ENCODE measurements at regions not wholly inside any gene's neighbourhood (a gene's known extent, or its start where the extent isn't known, plus 50 kb on each side); places are given as distances from the start of the nearest gene placed in this dataset.

DNA sequence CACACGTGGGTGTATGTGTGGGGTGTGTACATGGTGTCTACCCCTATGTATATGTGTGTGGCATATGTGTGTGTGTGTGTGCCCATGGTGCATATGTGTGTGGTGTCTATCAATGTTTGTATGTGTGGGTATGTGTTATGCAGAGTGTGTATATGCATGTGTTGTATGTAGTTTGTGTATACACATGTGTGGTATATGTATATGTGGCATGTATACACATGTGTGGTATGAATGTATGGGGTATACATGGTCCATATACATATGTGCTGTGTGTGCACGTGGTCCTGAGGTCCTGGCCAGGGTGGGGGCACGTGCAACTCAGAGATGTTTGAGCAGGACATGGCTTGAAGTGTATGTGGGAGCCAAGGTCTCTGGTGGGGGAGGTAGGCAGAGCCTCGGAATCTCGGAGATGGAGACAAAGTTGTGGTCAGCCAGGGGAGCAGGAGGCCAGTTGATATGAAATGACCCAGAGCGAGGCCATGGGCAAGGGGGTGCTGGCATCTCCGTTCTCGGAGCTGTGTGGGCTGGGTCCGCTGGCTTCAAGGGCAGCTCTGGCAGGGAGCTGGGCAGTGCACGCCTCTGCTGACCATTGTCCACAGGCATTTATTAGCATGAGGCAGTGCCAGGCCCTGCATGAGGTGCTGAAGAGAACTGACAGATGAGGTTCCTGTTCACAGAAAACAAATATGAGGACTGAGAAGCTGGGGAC lies 276.2 kb upstream of the CHD6 start:
- no peaks in the 10 kb centered on the region for H3K79me2 ChIP-seq (ENCODE audit: control insufficient read depth, insufficient read depth, low read length)
- H2AFZ ChIP-seq (ENCODE audit: control insufficient read depth, low read depth, low read length), result no peak overlapping the region
- no peak for TF ChIP-seq CHD2 (IDR thresholded peaks at IDR 0.05; ENCODE audit: borderline replicate concordance, low read depth, low read length)
- TF ChIP-seq MEF2B (IDR thresholded peaks at IDR 0.05; ENCODE audit: partially characterized antibody, poor library complexity, severe bottlenecking), result no peak
- TF ChIP-seq MYB (IDR thresholded peaks at IDR 0.05; ENCODE audit: borderline replicate concordance, low read depth, low read length), result no peak
- TF ChIP-seq IRF4 (IDR thresholded peaks at IDR 0.05; ENCODE audit: low read depth, low read length), result no peak
- no peak for TF ChIP-seq LARP7 (IDR thresholded peaks at IDR 0.05)
- H3K27me3 ChIP-seq (replicated peaks in 1 of 2; ENCODE audit: control insufficient read depth in 2 of 2, insufficient read depth in 2 of 2, low read length in 1 of 2), result no peaks in the 10 kb centered on the region; a peak in 1 of 4 replicates
- SMC1A ChIA-PET (ENCODE audit: uncharacterized antibody, unreplicated experiment), result no interaction called here
- no peaks in the 10 kb centered on the region for H3K4me1 ChIP-seq (ENCODE audit: control insufficient read depth, insufficient read depth, low read length)
- intact Hi-C loops (cut with micrococcal nuclease; ENCODE audit: unreplicated experiment) (no loop called here), in situ Hi-C loops (cut with MboI) (no loop called here)
- POLR2A ChIA-PET, result no interaction called here
- 31% methylated on average over 10 of the region's 10 CpGs for WGBS (ENCODE audit: insufficient coverage, insufficient replicate concordance, low lambda C conversion rate, missing lambda C conversion rate)
- H3K27ac ChIP-seq (ENCODE audit: control insufficient read depth, insufficient read depth), result no peak overlapping the region
- no TSS peak for BruUV-seq (replicated peaks)
- no peak for DNase-seq (ENCODE audit: low read depth, low spot score)
- no peaks in the 10 kb centered on the region for H3K36me3 ChIP-seq (ENCODE audit: control insufficient read depth in 2 of 2, insufficient read depth in 2 of 2, low read length in 1 of 2)
- no peak overlapping the region for H3K4me2 ChIP-seq (ENCODE audit: control insufficient read depth, insufficient read depth)
- no peak overlapping the region for H3K4me3 ChIP-seq
- CTCF ChIA-PET, result no interaction called here
- H4K20me1 ChIP-seq (ENCODE audit: control insufficient read depth, insufficient read depth), result no peaks in the 10 kb centered on the region
- no peak for FAIRE-seq
- RAD21 ChIA-PET (ENCODE audit: unreplicated experiment), result interaction anchor here (1.1 kb wide), 1 partner anchor 196 kb away, joined by 3 read pairs; no protein-coding TSS in a partner anchor
- ATAC-seq, result no peak
- H3K9ac ChIP-seq (ENCODE audit: control insufficient read depth, insufficient read depth, low read length), result no peak overlapping the region
- H3K9me3 ChIP-seq (replicated peaks; ENCODE audit: control insufficient read depth, insufficient read depth, low read length), result no peaks in the 10 kb centered on the region

- no peak overlapping the region for H3K4me2 ChIP-seq (ENCODE audit: control insufficient read depth, insufficient read depth)
- H3K9me3 ChIP-seq (replicated peaks; ENCODE audit: control insufficient read depth, insufficient read depth, low read length), result no peaks in the 10 kb centered on the region
- ATAC-seq (no peak), DNase-seq (ENCODE audit: low read depth, low spot score) (no peak), FAIRE-seq (no peak)
- intact Hi-C loops (cut with micrococcal nuclease; ENCODE audit: unreplicated experiment), result no loop called here
- WGBS (ENCODE audit: insufficient coverage, insufficient replicate concordance, low lambda C conversion rate, missing lambda C conversion rate), result 32% methylated on average over 5 of the region's 5 CpGs
- ChIA-PET CTCF (no interaction called here), SMC1A (ENCODE audit: uncharacterized antibody, unreplicated experiment) (no interaction called here), POLR2A (no interaction called here), RAD21 (ENCODE audit: unreplicated experiment) (no interaction called here)
- no peak overlapping the region for H3K27ac ChIP-seq (ENCODE audit: control insufficient read depth, insufficient read depth)
- H4K20me1 ChIP-seq (ENCODE audit: control insufficient read depth, insufficient read depth), result no peaks in the 10 kb centered on the region
- H2AFZ ChIP-seq (ENCODE audit: control insufficient read depth, low read depth, low read length), result no peak overlapping the region
- no peak overlapping the region for H3K4me3 ChIP-seq
- no peaks in the 10 kb centered on the region for H3K27me3 ChIP-seq (replicated peaks in 1 of 2; ENCODE audit: control insufficient read depth in 2 of 2, insufficient read depth in 2 of 2, low read length in 1 of 2)
- no peaks in the 10 kb centered on the region for H3K36me3 ChIP-seq (ENCODE audit: control insufficient read depth in 2 of 2, insufficient read depth in 2 of 2, low read length in 1 of 2)
- no peaks in the 10 kb centered on the region for H3K79me2 ChIP-seq (ENCODE audit: control insufficient read depth, insufficient read depth, low read length)
- BruUV-seq (replicated peaks), result no TSS peak
- in situ Hi-C loops (cut with MboI), result no loop called here
- no peak overlapping the region for H3K9ac ChIP-seq (ENCODE audit: control insufficient read depth, insufficient read depth, low read length)
- no peaks in the 10 kb centered on the region for H3K4me1 ChIP-seq (ENCODE audit: control insufficient read depth, insufficient read depth, low read length)
- TF ChIP-seq SMARCA5 (IDR thresholded peaks at IDR 0.05) (no peak), EZH2 (IDR thresholded peaks at IDR 0.05; ENCODE audit: borderline replicate concordance, control insufficient read depth, low read depth, low read length) (no peak), ZNF24 (IDR thresholded peaks at IDR 0.05) (no peak), SMAD5 (IDR thresholded peaks at IDR 0.05; ENCODE audit: low read depth) (no peak), JUND (IDR thresholded peaks at IDR 0.05; ENCODE audit: low read depth, low read length) (no peak), WRNIP1 (IDR thresholded peaks at IDR 0.05; ENCODE audit: borderline replicate concordance, low read depth, low read length) (no peak), MTA3 (IDR thresholded peaks at IDR 0.05; ENCODE audit: borderline replicate concordance, low read length) (no peak), TCF7 (IDR thresholded peaks at IDR 0.05; ENCODE audit: borderline replicate concordance) (no peak)
- TF ChIP-seq, protein P1, sequence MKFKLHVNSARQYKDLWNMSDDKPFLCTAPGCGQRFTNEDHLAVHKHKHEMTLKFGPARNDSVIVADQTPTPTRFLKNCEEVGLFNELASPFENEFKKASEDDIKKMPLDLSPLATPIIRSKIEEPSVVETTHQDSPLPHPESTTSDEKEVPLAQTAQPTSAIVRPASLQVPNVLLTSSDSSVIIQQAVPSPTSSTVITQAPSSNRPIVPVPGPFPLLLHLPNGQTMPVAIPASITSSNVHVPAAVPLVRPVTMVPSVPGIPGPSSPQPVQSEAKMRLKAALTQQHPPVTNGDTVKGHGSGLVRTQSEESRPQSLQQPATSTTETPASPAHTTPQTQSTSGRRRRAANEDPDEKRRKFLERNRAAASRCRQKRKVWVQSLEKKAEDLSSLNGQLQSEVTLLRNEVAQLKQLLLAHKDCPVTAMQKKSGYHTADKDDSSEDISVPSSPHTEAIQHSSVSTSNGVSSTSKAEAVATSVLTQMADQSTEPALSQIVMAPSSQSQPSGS (IDR thresholded peaks at IDR 0.05; ENCODE audit: low read length), result no peak
- TF ChIP-seq, protein P2, sequence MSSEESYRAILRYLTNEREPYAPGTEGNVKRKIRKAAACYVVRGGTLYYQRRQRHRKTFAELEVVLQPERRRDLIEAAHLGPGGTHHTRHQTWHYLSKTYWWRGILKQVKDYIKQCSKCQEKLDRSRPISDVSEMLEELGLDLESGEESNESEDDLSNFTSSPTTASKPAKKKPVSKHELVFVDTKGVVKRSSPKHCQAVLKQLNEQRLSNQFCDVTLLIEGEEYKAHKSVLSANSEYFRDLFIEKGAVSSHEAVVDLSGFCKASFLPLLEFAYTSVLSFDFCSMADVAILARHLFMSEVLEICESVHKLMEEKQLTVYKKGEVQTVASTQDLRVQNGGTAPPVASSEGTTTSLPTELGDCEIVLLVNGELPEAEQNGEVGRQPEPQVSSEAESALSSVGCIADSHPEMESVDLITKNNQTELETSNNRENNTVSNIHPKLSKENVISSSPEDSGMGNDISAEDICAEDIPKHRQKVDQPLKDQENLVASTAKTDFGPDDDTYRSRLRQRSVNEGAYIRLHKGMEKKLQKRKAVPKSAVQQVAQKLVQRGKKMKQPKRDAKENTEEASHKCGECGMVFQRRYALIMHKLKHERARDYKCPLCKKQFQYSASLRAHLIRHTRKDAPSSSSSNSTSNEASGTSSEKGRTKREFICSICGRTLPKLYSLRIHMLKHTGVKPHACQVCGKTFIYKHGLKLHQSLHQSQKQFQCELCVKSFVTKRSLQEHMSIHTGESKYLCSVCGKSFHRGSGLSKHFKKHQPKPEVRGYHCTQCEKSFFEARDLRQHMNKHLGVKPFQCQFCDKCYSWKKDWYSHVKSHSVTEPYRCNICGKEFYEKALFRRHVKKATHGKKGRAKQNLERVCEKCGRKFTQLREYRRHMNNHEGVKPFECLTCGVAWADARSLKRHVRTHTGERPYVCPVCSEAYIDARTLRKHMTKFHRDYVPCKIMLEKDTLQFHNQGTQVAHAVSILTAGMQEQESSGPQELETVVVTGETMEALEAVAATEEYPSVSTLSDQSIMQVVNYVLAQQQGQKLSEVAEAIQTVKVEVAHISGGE (CRISPR knock-in tag; IDR thresholded peaks at IDR 0.05), result no peak
These were observed 273.9 kb upstream of the CHD6 start for GRCh38 chr20:41892031-41892430.
